ELF-1 (cell line): ENCODE measurements at regions not wholly inside any gene's neighbourhood (a gene's known extent, or its start where the extent isn't known, plus 50 kb on each side); places are given as distances from the start of the nearest gene placed in this dataset.

ENCODE experiments used
- DNase-seq: peaks from one replicate; pipeline ENCODE4 v3.0.0-alpha.2; 2016; ENCODE audit warnings: low read depth, low spot score

GRCh38 chr6:168228676-168229367 lies 90.8 kb downstream of the DACT2 start:
- no peak for DNase-seq

GRCh38 chr6:168227840-168228239 lies 91.7 kb downstream of the DACT2 start:
- peak; percentile 58 for DNase-seq

DNA sequence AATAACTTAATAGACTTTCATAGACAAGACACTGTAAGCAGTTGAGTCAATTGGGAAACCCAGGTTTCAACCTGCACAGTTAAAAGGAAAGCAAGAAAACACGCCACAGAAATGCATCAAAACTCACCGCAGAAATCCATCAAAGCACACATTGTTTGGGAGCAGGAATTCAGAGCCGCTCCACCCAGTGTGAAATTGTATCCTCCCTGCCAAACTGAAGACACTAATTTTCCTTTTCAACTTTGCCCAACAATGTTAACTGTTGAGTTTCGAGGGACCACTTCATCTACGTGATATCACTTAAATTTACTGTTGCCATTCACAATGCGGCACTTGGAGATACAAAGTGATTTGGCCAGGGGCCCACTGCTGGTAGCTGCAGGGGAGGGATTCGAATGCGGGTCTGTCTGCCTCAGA lies 92.7 kb downstream of the DACT2 start:
- no peak for DNase-seq

DNA sequence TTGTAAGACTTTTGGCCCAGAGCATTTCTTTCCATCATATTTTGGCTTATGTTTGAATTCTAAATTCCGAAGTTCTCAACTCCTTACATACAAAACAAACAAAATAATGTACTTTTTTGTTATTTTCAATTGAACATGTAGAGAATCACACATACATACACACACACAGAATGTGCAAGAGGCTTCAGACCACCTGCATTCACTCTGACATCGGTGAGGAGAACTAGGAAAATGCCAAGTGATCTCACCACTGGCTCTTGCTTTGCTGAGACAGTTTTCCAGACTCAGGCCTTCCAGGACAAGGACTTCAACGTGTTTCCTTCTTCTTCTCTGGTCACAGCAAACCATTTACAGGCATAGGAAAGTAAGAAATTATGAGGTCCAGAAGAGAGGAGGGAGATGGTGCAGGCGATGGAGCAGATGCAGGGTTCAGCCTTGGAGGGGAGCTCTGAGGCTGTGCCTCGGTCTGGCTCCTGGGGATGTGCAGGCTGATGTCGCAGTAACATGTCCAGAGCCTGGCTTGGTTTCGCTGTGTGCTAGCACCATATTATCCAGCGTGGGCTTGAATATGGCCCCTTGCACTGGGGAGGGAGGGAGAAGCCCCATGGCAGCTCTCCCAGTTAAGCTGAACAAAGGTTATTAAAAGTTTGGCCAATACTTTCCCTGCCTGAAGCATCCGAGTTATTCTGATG lies 93.4 kb downstream of the DACT2 start:
- DNase-seq = no peak

DNA sequence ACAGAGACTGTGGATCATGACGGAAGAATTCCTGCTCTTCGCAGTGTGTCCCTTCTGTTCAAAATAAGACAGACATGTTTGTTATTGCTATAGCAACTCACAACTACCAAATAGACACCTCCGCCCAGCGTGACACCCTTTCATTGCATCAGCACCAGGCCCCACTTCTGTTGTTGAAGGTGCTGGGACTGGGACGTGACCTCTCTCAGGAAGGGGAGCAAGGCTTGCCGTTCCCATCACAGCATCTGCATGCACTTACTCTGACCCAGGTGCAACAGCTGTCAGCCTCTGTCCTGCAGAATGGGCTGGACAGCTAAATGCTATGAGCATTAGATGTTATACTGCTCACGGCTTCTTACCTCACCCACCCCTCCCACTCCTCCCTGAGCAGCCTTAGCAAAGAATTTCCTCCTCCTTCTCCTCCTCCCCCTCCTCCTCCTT lies 94.1 kb downstream of the DACT2 start:
- no peak for DNase-seq

DNA sequence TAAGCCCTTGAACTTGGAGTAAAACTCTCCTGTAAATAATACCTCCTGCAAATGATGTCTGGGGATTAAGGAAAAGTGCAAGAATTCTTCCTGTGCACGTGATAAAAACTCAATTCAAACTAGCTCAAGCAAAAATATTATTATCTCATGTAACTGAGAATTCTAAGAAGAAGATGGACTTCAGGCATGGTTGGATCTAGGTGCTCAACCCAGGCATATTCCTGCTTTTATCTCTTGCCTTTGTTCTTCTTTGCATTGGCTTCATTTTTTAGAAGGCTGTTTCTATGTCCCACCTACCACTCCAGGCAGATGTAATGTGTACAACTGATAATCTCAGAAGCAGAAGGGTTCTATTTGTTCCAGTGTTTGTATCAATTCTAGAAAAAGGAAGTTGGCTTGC lies 95.8 kb downstream of the DACT2 start:
- DNase-seq = no peak

DNA sequence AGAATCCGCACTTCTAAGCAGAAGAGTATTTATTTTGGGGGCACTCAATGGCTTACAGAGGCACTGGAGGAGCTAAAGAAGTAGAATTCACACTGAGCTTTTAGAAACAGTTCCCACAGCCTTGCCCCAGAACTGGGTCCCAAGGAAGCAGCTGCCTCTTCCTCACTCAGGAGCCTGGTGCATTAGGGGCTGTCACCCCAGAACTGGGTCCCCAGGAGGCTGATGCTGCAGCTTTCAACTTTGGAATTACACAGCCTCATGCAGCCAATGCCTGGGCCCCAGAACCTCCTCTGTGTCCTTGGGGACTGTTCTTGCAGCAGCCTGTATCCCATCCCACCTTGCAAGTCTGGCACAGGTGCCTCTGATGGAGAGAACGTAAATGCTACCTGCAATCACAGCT lies 96.4 kb downstream of the DACT2 start:
- DNase-seq = no peak

GRCh38 chr6:168222115-168223043 lies 97.2 kb downstream of the DACT2 start:
- no peak for DNase-seq

- DNase-seq = no peak
Measured at GRCh38 chr6:168221497-168222079, 98.0 kb downstream of the DACT2 start.

- DNase-seq = no peak
Measured at GRCh38 chr6:168221000-168221399, 98.6 kb downstream of the DACT2 start.

- no peak for DNase-seq
Measured at GRCh38 chr6:168219804-168220203, 99.8 kb downstream of the DACT2 start.

DNA sequence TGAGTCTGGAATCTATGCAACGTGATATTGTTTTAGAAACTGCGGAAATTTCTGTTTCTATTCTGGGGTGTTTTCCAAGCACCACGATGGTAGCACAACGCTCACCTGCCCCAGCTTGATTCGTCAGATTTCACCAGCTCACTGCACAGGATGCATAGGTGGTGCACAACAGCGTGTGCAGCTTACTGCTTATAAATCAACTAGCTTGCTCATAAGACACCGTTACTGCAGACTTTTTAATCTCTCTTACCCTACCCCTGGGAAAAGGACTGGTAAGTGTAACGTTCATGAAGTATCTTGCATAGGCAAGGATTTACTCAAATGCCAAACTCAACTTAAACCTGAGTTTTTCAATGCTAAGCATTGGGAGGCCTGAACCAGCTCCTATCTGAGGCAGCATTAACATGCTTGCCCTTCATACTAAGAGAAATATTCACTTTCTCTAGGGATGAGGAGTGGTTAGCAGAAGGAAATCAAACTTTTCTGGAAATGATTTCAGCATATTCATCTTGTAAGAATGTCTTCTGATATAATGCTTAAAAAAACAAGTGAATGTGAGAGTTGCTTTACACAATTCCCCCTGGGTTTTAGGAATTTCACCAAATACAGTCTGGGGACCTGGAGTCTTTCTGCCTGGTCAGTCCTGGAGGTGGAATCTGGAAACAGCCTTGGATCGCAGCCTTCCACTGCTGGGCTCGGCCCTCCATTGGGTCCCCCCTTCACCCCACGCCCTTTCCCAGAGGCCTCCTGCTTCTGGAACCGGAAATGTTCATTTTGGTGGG lies 100.6 kb downstream of the DACT2 start:
- DNase-seq = no peak

GRCh38 chr6:168217880-168218537 lies 101.6 kb downstream of the DACT2 start:
- no peak for DNase-seq

DNA sequence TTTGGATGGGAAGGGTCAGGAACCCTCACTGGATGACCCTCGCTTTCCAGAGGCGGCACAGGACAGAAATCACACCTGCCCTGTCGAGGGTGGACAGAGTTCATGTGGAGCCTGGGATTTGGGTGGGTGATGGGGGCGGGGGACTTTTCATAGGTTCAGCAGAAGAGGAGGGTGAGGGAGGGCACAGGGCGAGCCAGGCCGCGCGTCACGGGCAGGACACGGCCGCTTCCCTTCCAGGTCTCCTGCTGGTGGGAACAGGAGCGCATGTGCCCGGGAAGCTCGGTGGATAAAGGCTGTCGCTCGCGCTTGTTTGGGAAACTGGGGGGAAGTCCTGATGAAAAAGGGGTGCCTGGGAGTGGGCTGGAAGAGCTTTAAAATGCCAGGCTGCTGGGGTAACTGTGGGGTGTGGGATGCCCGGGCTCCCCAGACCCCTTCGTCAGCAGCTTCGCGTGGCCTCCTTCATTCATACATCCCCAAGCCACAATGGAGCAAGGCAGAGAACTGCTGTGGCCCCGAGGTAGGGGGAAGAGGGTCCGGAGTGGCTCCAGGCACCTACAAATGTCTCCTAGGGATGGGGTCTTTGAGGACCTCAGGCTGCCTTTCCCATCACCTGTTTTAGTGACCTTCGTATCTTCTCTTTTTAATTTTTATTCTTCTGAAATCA lies 102.2 kb downstream of the DACT2 start:
- DNase-seq = no peak

- DNase-seq = peak; percentile 44
Measured at GRCh38 chr6:168216751-168217191, 102.8 kb downstream of the DACT2 start.

GRCh38 chr6:168216117-168216516 lies 103.5 kb downstream of the DACT2 start:
- DNase-seq = peak; percentile 34

GRCh38 chr6:168215121-168215808 lies 104.3 kb downstream of the DACT2 start:
- no peak for DNase-seq

DNA sequence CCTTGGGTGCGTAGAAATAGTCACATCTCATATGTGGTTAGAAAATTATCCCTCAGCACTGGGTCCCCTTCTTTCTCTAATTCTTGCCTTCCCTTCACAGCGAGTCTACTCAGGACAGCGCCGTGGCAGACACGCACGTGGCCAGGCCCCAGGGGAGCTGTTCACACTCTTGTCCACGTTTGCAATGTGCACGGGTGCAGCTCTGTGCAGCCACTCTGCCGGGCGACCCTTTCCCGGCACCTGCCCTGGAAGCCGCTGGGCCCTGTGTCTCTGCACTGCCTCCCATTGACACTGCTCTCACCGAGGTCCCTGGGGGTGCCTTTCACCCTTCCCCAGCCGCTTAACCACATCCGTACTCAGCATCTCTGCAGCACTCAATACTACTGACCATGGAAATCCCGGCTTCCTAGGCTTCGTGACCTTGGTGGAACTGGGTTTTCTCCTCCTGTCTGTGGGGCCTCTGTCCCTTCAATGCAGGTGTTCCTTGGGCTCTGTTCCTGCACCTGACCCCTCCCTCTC lies 104.9 kb downstream of the DACT2 start:
- DNase-seq = no peak

DNA sequence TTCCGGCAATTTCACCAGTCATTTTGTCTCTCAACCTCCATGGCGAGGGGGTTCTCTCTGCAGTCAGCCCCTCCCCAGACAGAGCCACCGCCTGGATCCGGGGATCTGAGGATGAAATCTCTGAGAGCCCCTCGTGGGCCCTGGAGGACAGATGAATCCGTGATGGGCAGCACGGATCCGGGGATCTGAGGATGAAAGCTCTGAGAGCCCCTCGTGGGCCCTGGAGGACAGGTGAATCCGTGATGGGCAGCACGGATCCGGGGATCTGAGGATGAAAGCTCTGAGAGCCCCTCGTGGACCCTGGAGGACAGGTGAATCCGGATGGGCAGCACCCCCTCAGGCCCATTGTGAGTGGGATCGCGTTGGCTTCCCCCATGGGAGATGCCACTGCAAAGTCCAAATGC lies 106.5 kb downstream of the DACT2 start:
- no peak for DNase-seq
